ENCODE measurements at regions not wholly inside any gene's neighbourhood (a gene's known extent, or its start where the extent isn't known, plus 50 kb on each side); places are given as distances from the start of the nearest gene placed in this dataset.

- TF ChIP-seq POLR2AphosphoS5 (IDR thresholded peaks at IDR 0.05; ENCODE audit: borderline replicate concordance, low read depth, low read length) = no peak
- no peak for TF ChIP-seq EZH2 (IDR thresholded peaks at IDR 0.05)
Measured at GRCh38 chr22:48287031-48287430, 1524.6 kb downstream of the TBC1D22A start.
